ENCODE measurements at regions not wholly inside any gene's neighbourhood (a gene's known extent, or its start where the extent isn't known, plus 50 kb on each side); places are given as distances from the start of the nearest gene placed in this dataset.

- Mint-ChIP-seq H3K27me3 (ENCODE audit: insufficient read depth, unreplicated experiment) (no peaks in the 10 kb centered on the region), H3K4me3 (ENCODE audit: unreplicated experiment) (no peak overlapping the region), H3K36me3 (ENCODE audit: insufficient read depth, unreplicated experiment) (no peaks in the 10 kb centered on the region), H3K4me1 (ENCODE audit: insufficient read depth, unreplicated experiment) (no peaks in the 10 kb centered on the region), H3K9me3 (ENCODE audit: unreplicated experiment) (peaks cover 19% of the 10 kb centered on the region), H3K27ac (ENCODE audit: low read depth, unreplicated experiment) (no peak overlapping the region)
- ChIA-PET POLR2A (no interaction called here), CTCF (no interaction called here)
- DNase-seq (ENCODE audit: unreplicated experiment): no peak
- BruUV-seq (replicated peaks): no TSS peak
- intact Hi-C loops (cut with micrococcal nuclease): no loop called here
- no peak for TF ChIP-seq CTCF (IDR thresholded peaks at IDR 0.05; ENCODE audit: unreplicated experiment)
These were observed 354.0 kb downstream of the UQCRFS1 start for GRCh38 chr19:28858933-28859332.

GRCh38 chr19:28857967-28858366, 355.0 kb downstream of the UQCRFS1 start:
- Mint-ChIP-seq H3K9me3 (ENCODE audit: unreplicated experiment) (peaks cover 23% of the 10 kb centered on the region), H3K4me1 (ENCODE audit: insufficient read depth, unreplicated experiment) (no peaks in the 10 kb centered on the region), H3K27me3 (ENCODE audit: insufficient read depth, unreplicated experiment) (no peaks in the 10 kb centered on the region), H3K4me3 (ENCODE audit: unreplicated experiment) (no peak overlapping the region), H3K27ac (ENCODE audit: low read depth, unreplicated experiment) (no peak overlapping the region), H3K36me3 (ENCODE audit: insufficient read depth, unreplicated experiment) (no peaks in the 10 kb centered on the region)
- intact Hi-C loops (cut with micrococcal nuclease): no loop called here
- DNase-seq (ENCODE audit: unreplicated experiment): no peak
- ChIA-PET CTCF (no interaction called here), POLR2A (no interaction called here)
- TF ChIP-seq CTCF (IDR thresholded peaks at IDR 0.05; ENCODE audit: unreplicated experiment): no peak
- no TSS peak for BruUV-seq (replicated peaks)

GRCh38 chr19:28855216-28855615, 357.7 kb downstream of the UQCRFS1 start:
- no TSS peak for BruUV-seq (replicated peaks)
- H3K27ac Mint-ChIP-seq (ENCODE audit: low read depth, unreplicated experiment): no peak overlapping the region
- H3K4me3 Mint-ChIP-seq (ENCODE audit: unreplicated experiment): no peak overlapping the region
- H3K27me3 Mint-ChIP-seq (ENCODE audit: insufficient read depth, unreplicated experiment): no peaks in the 10 kb centered on the region
- TF ChIP-seq CTCF (IDR thresholded peaks at IDR 0.05; ENCODE audit: unreplicated experiment): no peak
- no peak for DNase-seq (ENCODE audit: unreplicated experiment)
- peaks cover 23% of the 10 kb centered on the region for H3K9me3 Mint-ChIP-seq (ENCODE audit: unreplicated experiment)
- ChIA-PET POLR2A (no interaction called here), CTCF (no interaction called here)
- H3K4me1 Mint-ChIP-seq (ENCODE audit: insufficient read depth, unreplicated experiment): no peaks in the 10 kb centered on the region
- no peaks in the 10 kb centered on the region for H3K36me3 Mint-ChIP-seq (ENCODE audit: insufficient read depth, unreplicated experiment)
- intact Hi-C loops (cut with micrococcal nuclease): no loop called here

- H3K4me3 Mint-ChIP-seq (ENCODE audit: unreplicated experiment): no peak overlapping the region
These were observed 365.5 kb downstream of the UQCRFS1 start for GRCh38 chr19:28847468-28847867.

More at GRCh38 chr19:28847468-28847867, 365.5 kb downstream of the UQCRFS1 start:
- intact Hi-C loops (cut with micrococcal nuclease): no loop called here
- Mint-ChIP-seq H3K27ac (ENCODE audit: low read depth, unreplicated experiment) (no peak overlapping the region), H3K36me3 (ENCODE audit: insufficient read depth, unreplicated experiment) (no peaks in the 10 kb centered on the region), H3K4me1 (ENCODE audit: insufficient read depth, unreplicated experiment) (no peaks in the 10 kb centered on the region), H3K27me3 (ENCODE audit: insufficient read depth, unreplicated experiment) (no peaks in the 10 kb centered on the region), H3K9me3 (ENCODE audit: unreplicated experiment) (peaks cover 9% of the 10 kb centered on the region)
- no peak for TF ChIP-seq CTCF (IDR thresholded peaks at IDR 0.05; ENCODE audit: unreplicated experiment)
- BruUV-seq (replicated peaks): no TSS peak
- CTCF ChIA-PET: no interaction called here
- POLR2A ChIA-PET: no interaction called here
- no peak for DNase-seq (ENCODE audit: unreplicated experiment)
